ENCODE measurements at regions not wholly inside any gene's neighbourhood (a gene's known extent, or its start where the extent isn't known, plus 50 kb on each side); places are given as distances from the start of the nearest gene placed in this dataset.

GRCh38 chr10:61836888-61837754 is 64.4 kb upstream of the ARID5B start:
- TF ChIP-seq POLR2A (IDR thresholded peaks at IDR 0.05), result no peak
- TF ChIP-seq, protein P1, sequence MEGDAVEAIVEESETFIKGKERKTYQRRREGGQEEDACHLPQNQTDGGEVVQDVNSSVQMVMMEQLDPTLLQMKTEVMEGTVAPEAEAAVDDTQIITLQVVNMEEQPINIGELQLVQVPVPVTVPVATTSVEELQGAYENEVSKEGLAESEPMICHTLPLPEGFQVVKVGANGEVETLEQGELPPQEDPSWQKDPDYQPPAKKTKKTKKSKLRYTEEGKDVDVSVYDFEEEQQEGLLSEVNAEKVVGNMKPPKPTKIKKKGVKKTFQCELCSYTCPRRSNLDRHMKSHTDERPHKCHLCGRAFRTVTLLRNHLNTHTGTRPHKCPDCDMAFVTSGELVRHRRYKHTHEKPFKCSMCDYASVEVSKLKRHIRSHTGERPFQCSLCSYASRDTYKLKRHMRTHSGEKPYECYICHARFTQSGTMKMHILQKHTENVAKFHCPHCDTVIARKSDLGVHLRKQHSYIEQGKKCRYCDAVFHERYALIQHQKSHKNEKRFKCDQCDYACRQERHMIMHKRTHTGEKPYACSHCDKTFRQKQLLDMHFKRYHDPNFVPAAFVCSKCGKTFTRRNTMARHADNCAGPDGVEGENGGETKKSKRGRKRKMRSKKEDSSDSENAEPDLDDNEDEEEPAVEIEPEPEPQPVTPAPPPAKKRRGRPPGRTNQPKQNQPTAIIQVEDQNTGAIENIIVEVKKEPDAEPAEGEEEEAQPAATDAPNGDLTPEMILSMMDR (IDR thresholded peaks at IDR 0.05), result no peak
